ENCODE measurements at regions not wholly inside any gene's neighbourhood (a gene's known extent, or its start where the extent isn't known, plus 50 kb on each side); places are given as distances from the start of the nearest gene placed in this dataset.
"Not testable (repeated sequence)": the region's sequence is repeated elsewhere in the genome, so short reads cannot be mapped to it uniquely, and the experiment has no call there.

DNA sequence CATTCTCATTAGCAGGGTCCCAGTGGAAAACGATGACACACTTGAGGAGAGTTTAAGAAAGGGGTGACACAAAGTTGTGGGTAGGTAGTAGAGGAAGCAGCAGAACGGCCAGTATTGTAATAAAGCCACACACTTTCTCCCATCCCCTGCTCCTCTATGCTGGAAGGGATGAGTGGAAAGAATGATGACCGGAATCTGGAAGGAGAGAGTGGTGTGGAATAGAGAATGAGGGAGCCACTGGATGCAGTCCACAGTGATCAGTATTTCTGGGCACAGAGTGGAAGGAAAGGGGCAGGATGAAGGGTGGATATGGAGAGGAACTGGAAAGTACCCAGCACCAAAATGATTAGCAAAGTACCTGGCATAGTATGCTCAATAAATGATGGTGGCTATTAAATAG, 133.8 kb upstream of the DAB2 start:
- DNase-seq (ENCODE audit: low read depth in 2 of 2) = no peak

DNA sequence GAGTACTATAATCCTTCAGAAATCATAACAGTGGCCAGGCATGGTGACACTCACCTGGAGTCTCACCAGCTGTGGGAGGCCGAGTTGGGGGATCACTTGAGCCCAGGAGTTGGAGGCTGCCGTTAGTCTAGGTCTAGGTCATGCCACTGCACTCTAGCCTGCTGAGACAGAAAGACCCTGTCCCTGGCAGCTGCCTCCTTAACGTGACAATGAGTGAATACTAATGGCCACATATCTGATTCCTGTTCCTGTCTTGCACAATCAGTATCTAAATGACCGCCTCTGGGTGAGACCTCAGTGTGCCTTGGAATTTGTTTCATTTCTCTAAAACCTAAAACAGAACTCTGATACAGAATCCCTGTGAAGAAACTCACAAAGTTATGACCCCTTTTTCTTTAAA, 131.0 kb upstream of the DAB2 start:
- no peak for DNase-seq (ENCODE audit: low read depth in 2 of 2)

DNA sequence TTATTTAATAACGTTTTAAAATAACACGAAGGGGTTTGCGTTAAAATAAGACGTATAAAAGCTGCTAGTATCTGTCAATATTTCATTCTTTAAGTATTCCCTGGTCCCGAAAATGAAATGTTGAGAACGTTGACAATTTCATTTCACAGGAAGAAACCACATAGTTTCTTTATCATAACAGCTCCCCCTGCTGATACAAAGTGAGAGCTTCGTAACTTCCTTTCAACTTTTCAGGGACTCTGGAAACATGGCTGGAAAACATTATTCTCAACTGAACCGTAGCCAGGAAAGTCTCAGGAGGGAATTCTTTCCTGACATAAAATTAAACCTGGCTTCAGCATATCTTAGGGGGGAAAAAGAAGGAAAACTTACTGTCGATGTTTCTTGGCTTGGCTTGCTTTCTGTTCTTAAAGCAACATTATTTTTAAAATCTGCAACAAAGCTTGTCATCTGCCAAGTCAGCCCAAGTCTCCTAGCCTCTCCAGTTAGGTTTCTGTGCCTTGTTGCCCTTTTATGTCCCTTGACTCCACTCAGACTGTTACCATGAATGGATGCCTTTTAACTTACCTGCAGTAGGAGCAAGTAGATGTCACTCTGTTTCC, 122.9 kb upstream of the DAB2 start:
- no peak for DNase-seq (ENCODE audit: low read depth in 2 of 2)

DNA sequence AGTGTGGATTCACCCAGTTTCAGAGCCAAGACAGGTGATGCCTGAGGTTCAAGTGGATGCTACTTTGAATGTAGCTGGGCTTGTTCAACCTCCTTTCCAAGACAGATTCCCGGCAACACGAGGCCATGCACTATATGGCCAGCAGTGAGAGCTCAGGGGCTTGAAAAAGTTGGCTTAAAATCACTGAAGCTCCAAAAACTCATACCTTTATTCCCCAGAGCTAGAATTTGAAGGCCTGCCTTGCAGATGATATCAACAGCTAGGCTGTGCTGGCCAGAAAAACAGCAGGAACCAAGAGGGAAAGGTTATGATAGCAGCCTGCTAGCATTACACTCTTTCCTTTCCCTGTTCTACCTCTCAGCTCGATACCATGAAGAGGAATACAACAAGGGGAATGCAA, 120.2 kb upstream of the DAB2 start:
- no peak for DNase-seq (ENCODE audit: low read depth in 2 of 2)

DNA sequence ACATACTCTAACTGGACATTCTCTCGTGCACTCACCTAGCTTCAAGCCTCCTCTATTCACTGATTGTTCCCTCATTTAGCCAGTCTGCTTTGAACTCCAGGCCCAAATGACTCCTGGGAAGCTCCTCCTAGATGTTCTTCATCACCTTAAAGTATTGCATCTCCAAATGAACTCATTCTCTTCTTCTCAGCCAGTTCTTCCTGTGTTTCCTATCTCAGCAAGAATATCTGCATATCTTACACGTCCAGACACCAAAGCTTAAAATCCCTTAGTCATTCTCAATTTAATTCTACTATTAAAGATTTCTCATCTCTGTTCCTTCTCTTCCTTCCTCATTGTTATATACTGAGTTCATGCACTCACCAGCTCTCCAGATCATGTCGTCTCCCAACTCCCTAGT, 118.6 kb upstream of the DAB2 start:
- DNase-seq (ENCODE audit: low read depth in 2 of 2) = no peak

DNA sequence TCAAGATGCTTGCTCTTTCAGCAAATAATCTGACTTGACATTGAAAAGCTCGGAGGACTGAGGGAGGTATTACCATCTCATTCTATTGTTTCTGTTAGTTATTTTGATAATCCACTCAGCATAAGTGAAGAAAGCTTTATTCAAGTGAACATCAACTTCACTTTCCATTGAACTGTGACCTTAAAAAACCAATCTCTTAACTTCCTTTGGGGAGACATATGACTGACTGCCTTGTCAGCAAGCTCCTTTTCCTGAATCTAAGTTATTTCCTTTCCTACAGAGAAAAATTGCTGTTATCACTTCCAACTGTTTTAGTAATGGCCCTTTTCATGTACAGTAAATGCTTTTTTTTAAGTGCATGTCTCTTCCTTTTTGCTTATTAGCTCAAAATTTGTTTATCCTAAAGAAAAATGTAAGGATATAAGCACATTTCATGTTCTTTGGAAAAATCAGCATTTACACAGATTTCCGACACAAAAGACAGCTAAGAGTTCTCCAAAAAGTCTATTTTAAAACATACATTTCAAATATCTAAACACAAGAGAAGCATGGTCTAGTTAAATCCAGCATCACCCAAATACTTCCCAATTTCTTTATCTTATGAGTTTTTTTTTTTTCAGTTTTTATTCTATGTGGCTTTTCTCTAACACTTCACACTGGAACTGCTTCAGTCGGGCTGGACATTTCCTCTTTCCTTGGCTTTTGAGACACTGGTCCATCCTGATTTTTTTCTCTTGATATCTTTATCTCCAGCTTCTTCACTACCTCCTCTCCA, 117.9 kb upstream of the DAB2 start:
- no peak for DNase-seq (ENCODE audit: low read depth in 2 of 2)

DNA sequence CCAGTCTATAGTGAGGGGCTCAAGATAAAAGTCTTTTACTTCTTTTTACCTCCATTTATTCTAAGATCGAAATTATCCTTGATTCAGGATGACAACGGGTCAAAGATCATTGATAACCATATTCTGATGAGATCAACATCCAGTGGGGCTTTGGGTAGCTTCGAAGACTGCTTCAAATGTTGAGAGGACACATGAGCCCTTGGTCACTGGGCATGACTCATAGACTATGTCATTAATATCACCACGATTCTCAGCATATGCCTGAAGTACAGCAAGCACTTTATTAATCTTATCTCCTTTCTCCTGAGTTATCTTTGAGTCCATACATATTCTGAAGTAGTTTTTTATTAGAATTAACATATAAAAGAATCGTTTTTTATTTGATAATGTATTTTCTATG, 117.1 kb upstream of the DAB2 start:
- no peak for DNase-seq (ENCODE audit: low read depth in 2 of 2)

DNA sequence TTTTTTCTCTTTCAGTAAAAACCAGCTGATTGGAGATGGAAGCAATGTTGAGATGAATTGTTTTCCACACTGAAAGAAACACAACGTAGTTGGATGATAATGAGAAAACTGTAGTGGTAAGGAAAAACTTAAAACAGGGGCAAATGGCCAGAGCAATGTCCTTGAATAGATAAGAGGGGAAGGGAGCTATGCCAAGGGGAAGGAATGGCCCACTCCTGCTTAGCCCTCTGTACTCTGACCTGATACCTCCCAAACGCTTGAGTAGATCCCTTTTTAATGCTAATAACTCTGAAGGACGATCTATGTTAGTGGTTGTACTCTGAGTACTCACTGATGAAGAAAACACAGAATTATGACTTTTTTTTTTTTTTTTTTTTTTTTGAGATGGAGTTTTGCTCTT, 114.7 kb upstream of the DAB2 start:
- no peak for DNase-seq (ENCODE audit: low read depth in 2 of 2)

DNA sequence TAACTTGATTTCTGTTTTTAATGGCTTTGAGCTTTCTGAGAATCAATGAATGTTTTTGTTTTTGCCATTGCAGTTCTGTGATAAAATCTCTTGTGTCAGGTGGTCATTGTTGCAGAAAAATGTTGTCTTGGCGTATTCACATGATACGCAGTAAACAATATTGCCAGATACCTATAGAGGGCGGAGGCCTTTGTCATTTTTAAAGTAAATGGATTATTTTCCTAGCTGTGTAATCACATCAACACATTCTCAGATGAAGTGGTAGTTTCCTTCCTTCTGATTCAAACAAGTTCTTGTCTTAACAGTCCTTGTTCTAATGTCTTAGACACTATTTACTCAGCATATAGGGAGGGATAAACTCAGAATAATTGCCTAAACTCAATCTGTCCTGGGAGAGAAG, 109.9 kb upstream of the DAB2 start:
- DNase-seq (ENCODE audit: low read depth in 2 of 2) = no peak

DNA sequence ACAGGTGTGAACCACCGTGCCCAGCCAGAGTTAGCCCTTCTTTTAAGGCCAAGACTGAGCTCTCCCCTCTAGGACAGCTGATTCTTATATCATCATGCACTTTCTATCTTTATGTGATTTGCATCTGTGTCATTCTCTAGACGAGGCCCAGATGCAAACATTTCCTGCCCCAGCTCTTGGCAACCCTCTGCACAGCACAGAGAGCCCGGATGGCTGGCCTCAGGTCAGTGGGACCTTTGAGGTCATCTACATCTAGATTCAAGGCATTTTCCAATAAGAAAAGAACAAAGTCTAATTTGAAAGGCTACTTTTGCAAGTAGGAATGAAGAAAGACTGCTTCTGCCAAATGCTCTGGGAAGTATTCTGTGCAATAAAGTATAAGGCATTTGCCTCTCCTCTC, 109.0 kb upstream of the DAB2 start:
- no peak for DNase-seq (ENCODE audit: low read depth in 2 of 2)

DNA sequence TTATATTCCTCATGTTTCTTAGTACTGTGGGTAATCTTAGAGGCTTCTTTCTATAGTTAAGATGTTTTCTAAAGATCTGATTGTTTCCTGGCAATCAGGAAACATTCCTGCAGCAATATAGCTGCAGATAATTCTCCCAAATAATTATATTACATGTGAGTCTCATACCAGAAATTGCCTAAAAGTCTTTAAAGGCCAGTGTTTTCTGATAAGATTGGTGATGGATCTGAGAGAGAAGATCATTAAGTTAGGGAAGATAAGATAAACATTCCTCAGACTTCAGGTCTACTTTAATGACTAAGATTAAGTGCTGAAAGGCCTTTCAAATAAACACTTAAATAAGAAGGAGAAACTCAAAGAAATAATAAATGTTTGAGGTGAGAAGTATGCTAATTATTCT, 107.7 kb upstream of the DAB2 start:
- no peak for DNase-seq (ENCODE audit: low read depth in 2 of 2)

DNA sequence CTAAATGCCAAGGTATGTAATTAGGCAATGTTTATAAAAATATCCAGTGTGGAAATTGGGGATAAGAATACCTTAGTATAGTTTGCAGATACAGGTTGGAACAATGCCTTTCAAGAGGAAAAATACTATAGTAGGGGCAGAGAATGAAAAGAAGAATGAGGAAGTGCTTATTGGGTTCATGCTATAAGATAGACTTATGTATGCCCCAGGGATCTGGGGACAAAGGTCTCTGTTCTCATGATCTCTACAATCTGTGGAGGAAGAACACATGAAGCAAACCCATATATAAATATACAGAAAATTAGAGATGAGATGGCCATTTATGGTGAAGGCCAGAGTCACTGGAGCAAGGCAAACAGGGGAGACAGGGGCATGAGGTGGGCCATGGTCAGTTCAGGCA, 106.5 kb upstream of the DAB2 start:
- no peak for DNase-seq (ENCODE audit: low read depth in 2 of 2)

DNA sequence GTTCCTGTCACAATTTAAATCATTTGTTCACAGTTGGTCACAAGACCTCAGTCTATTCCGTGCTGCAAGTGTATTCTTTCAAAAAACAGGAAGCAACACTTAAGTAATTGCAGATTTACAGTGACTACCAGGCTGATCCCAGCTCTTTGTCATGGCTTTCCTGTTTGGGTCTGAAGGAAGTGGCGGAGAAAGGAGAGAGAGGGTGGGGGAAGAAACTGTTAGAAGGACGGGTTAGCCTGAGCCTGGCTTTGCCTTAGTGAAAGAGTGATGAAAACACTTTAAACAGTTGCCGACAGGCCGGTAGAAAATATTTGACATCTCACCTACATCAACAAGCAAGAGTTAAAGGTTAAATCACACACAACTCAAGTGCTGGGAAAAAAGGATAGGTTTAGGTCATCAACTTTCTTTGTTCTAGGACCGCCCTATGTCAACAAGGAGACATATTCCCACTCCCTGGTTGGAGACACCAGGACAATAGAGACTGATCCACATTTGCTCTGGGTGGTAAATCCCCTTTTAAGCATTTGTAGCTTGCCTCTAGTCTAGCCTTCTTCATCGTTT, 102.2 kb upstream of the DAB2 start:
- DNase-seq (ENCODE audit: low read depth in 2 of 2) = no peak

DNA sequence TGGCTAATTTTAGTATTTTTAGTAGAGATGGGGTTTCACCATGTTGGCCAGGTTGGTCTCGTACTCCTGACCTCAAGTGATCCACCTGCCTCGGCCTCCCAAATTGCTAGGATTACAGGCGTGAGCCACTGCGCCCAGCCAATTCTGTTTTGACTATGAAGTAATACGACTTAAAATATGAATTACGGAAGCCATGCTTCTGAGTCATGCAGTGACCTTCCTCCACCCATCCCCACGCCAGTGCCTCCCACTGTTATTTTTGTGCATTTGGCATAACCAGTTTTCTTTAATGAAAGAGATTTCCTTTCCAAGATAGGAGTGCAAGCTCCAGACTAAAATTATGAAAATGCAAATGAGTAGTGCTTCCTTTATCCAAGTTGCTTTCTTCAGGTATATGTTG, 101.0 kb upstream of the DAB2 start:
- DNase-seq (ENCODE audit: low read depth in 2 of 2) = not testable (repeated sequence)

DNA sequence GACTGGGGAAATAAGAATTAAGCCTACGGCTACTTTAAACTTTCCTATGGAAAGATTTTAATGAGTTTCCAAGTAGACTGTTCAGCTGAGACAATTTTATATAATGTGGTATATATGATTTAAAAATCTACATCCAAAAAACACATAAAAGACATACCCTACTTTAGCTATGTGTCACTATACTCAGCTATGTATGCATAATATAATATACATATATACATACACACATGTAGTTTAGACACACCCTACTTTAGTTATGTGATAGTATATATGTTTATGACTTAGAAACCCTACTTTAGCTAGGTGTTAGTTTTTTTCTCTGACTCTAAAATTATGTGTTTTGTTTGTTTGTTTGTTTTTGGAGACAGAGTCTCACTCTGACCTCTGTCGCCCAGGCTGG, 100.5 kb upstream of the DAB2 start:
- DNase-seq (ENCODE audit: low read depth in 2 of 2) = no peak

DNA sequence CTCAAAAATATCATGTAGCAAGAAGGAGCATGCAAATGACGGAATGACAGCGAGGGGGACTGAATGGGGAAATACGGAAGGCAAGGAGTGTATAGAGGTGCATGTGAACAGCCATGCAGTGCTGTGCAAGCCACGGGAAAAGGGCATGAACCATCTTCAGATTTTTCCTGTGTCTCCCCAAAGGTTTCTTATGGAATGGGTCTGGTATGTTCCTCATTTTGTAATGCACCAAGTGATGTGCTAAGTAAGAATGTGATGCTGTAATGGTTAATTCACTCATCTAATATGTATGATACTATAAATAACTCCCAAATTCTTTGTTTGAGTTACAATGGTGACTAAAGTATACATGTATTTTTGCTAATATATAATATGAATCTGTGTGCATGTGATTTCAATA, 99.0 kb upstream of the DAB2 start:
- no peak for DNase-seq (ENCODE audit: low read depth in 2 of 2)

DNA sequence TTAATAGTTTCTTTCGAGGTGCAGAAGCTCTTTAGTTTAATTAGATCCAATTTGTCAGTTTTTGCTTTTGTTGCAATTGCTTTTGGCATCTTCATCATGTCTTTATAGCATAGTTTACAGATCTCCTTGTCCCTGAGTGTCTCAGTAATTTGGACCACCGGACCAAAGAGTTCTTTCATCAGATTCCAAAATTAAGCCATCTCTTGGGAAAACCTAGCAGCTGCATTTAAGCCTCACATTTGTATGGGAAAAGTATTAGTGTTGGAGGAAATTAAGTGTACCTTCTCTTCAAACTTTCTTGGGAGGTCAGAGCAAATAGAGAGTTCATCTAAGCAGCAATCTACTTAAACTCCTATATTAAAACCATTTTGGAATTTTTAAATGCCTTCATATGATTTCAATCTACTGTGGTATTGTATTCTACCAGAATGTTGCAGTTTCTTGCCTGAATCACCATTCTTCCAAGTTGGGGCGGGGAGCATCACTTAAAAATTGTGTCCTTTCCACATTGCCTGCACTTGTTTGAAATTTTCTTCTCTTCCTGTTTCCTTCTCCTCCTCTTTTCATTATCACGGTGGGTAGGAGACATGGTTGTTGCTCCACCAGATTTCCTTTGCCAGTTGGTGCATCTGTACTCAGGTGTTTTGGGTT, 97.3 kb upstream of the DAB2 start:
- DNase-seq (ENCODE audit: low read depth in 2 of 2) = no peak

DNA sequence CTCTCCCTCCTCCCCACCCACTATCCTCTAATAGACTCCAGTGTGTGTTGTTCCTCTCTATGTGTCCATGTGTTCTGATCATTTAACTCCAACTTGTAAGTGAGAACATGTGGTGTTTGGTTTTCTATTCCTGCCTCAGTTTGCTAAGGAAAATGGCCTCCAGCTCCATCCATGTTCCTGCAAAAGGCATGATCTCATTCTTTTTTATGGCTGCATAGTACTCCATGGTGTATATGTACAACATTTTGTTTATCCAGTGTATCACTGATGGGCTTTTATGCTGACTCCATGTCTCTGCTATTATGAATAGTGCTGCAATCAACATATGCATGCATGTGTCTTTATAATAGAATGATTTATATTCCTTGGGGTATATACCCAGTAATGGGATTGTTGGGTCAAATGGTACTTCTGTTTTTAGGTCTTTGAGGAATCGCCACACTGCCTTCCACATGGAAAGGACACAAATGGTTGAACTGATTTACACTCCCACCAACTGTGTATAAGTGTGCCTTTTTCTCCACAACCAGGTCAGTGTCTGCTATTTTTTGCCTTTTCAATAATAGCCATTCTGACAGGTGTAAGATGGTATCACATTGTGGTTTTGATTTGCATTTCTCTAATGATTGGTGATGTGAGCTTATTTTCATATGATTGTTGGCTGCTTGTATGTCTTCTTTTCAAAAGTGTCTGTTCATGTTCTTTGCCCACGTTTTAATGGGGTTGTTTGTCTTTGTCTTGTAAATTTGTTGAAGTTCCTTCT, 96.5 kb upstream of the DAB2 start:
- no peak for DNase-seq (ENCODE audit: low read depth in 2 of 2)

DNA sequence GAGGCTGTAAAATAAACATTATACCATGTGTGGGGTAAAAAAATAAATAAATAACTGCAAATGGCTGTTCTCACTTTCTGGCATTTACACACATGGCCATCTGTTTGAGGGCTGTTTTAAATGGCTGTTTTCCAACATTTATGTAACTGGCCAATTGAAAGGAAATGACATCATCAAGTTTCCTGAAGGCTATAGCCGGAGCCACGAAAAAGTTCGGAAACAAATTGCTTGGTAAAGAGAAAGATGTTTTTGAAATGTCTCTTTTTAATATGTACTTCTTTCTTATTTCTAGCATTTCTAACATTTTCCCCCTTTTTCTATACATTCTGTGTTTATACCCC, 95.4 kb upstream of the DAB2 start:
- no peak for DNase-seq (ENCODE audit: low read depth in 2 of 2)

DNA sequence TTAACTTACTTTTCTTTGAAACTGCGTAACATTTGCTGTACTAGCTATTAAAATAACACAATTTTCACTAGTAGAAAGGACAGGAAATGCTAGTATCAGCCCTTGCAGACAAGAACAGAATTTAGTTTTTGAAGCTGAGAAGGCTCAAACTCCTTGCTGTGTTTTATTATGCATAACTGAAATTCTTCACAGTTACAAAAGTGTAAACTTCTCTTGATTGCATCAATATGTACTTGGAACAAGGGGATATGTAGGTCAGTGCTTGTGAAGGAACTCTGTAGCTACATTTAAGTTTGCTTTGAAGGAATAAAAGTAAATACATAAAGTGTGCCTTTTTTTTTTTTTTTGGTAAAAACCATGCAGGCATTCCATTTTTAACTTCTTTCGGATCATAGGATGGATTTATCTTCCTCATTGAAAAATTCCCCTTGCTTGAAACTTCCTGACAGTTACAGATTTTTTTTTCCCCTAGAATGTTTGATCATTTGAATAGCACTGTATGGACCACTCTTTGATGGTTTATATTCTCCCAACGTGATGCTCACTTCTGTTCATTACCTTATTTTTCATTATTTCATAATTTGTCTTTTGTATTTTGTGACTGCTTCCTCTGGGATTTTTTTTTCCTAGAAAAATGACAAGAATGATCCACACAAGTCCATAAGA, 94.9 kb upstream of the DAB2 start:
- DNase-seq (ENCODE audit: low read depth in 2 of 2) = no peak

DNA sequence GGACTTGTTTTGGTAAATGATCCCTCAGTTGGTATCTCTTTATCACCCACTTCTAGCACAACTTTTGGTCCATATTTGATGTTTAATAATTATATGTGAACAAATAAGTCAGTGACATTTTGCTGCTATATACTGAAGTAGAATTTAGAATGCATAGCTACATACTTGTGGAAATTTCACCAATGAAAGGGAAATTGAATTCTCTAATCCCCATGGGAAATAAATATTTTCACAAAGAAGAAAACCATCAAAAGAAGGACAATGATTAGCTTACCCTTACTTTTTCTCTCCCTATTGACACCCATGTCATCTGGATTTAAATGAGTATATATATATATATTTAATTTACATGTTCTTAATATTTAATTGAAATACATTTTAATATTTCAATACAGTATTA, 94.3 kb upstream of the DAB2 start:
- DNase-seq (ENCODE audit: low read depth in 2 of 2) = no peak

DNA sequence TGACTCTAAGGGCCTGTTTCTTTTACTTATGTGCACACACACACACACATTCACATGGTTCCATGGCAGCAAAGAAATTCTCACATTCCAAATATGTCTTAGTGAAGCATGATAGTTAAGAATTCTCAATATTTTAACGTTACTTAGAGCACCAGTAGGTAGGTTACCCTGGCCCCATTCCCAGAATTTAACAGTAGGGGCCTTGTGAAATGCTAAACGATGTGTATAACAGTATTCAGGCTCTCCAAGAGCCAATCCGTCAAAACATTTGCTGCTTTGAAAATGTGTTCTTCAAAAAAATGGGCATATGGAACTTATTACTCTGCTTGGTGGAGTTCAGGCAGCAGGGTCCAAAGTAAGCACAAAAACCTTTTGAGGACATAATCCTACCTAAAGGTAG, 93.7 kb upstream of the DAB2 start:
- no peak for DNase-seq (ENCODE audit: low read depth in 2 of 2)
